Right atrium auricular region (tissue), 2 donors: ENCODE measurements at regions not wholly inside any gene's neighbourhood (a gene's known extent, or its start where the extent isn't known, plus 50 kb on each side); places are given as distances from the start of the nearest gene placed in this dataset.

Source experiments
- DNase-seq: peaks from one replicate; pipeline ENCODE4 v3.0.0-alpha.2; 2019; ENCODE audit warnings: low spot score
- H3K27ac ChIP-seq, 2 donors: fragments of 200-600 bp; sonication (generic); 1 replicate in 1 of 2; 2 replicates in 1 of 2; pipeline ENCODE4 v1.5.1; 2016 to 2019
- H3K27me3 ChIP-seq, 2 donors: fragments of 200-600 bp; sonication (generic); one replicate each; pipeline versions ENCODE4 v1.5.1 to v1.6.0; 2017 to 2019
- H3K36me3 ChIP-seq: fragments of 200-600 bp; sonication (generic); one replicate; pipeline ENCODE4 v1.5.1; 2016
- H3K4me1 ChIP-seq, 2 donors: fragments of 200-600 bp; sonication (generic); one replicate each; pipeline versions ENCODE4 v1.5.1 to v1.6.0; 2017 to 2019
- H3K4me3 ChIP-seq, 2 donors: fragments of 200-600 bp; sonication (generic); 1 replicate in 1 of 2; 2 replicates in 1 of 2; pipeline ENCODE4 v1.5.1; 2017 to 2019; ENCODE audit warnings: mild to moderate bottlenecking in 1 of 2, moderate library complexity in 1 of 2
- H3K9me3 ChIP-seq, 2 donors: fragments of 200-600 bp; sonication (generic); one replicate each; pipeline ENCODE4 v1.5.1; 2019
- CTCF ChIP-seq, 2 donors: fragments of 200-600 bp; sonication (generic); IDR thresholded peaks; one replicate each; pipeline ENCODE4 v1.5.1; 2019; ENCODE audit warnings: antibody characterized with exemption in 2 of 2

GRCh38 chr6:40848038-40848437 lies 191.0 kb downstream of the UNC5CL start:
- H3K27ac ChIP-seq = no peak overlapping the region

GRCh38 chr6:40845553-40845952 lies 193.5 kb downstream of the UNC5CL start:
- no peak for DNase-seq
- peaks cover 0 to 9% of the 10 kb centered on the region in 2 donors for H3K4me1 ChIP-seq
- H3K36me3 ChIP-seq = no peaks in the 10 kb centered on the region
- H3K27ac ChIP-seq = no peak overlapping the region
- H3K4me3 ChIP-seq = no peak overlapping the region
- no peaks in the 10 kb centered on the region for H3K27me3 ChIP-seq
- TF ChIP-seq CTCF (IDR thresholded peaks at IDR 0.05) = peak; percentile 18 to 62
- H3K9me3 ChIP-seq = no peaks in the 10 kb centered on the region

More at GRCh38 chr6:40848038-40848437, 191.0 kb downstream of the UNC5CL start:
- Histone ChIP-seq H3K27me3 (no peaks in the 10 kb centered on the region), H3K9me3 (no peaks in the 10 kb centered on the region), H3K36me3 (no peaks in the 10 kb centered on the region), H3K4me1 (peaks cover 0 to 9% of the 10 kb centered on the region in 2 donors), H3K4me3 (no peak overlapping the region)
- TF ChIP-seq CTCF (IDR thresholded peaks at IDR 0.05) = no peak
- no peak for DNase-seq

GRCh38 chr6:40844246-40844645 lies 194.8 kb downstream of the UNC5CL start:
- TF ChIP-seq CTCF (IDR thresholded peaks at IDR 0.05) = no peak
- H3K4me1 ChIP-seq = peaks cover 0 to 6% of the 10 kb centered on the region in 2 donors

DNA sequence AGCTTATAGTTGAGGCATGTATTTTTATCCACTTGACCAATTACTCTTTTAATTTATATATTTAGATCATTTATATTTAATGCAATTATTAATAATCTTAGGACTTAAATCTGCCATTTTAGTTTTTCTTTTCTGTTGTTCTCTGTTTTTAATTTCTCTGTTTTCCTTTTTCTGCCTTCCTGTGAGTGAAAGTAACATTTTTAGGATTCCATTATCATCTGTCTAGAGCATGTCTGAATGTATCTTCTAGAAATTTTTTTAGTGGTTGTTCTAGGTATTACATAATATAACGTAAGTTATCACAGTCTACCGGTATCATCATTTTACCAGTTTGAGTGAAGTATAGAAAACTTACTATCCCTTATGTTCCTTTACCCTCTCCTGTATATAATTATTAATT lies 197.3 kb downstream of the UNC5CL start:
- Histone ChIP-seq H3K36me3 (no peaks in the 10 kb centered on the region), H3K27ac (no peak overlapping the region), H3K4me3 (no peak overlapping the region), H3K27me3 (no peaks in the 10 kb centered on the region), H3K4me1 (no peaks in the 10 kb centered on the region), H3K9me3 (no peaks in the 10 kb centered on the region)
- no peak for DNase-seq
- peak in 1 of 2 donors; percentile 32 for TF ChIP-seq CTCF (IDR thresholded peaks at IDR 0.05)

More at GRCh38 chr6:40844246-40844645, 194.8 kb downstream of the UNC5CL start:
- no peak for DNase-seq
- H3K27ac ChIP-seq = no peak overlapping the region
- H3K9me3 ChIP-seq = no peaks in the 10 kb centered on the region
- H3K36me3 ChIP-seq = no peaks in the 10 kb centered on the region
- no peak overlapping the region for H3K4me3 ChIP-seq
- H3K27me3 ChIP-seq = no peaks in the 10 kb centered on the region

DNA sequence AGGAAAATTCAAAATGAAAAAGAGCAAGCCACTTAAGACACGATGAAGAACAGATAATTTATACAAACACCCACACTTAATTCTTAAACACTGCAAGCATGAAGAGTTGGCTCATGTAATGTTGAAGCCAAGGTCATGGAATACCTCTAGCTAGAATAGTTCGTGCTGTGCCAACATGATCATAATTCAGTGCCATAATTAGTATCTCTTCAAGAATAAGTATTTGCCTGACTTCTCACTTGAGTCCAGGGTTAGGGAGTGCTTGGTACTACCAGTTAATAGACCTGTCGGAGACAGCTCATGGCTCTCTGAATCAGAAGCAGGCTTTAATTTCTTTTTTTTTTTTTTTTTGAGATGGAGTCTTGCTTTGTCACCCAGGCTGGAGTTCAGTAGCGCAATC lies 206.3 kb downstream of the UNC5CL start:
- no peak for DNase-seq
- H3K9me3 ChIP-seq = no peaks in the 10 kb centered on the region
- no peaks in the 10 kb centered on the region for H3K27me3 ChIP-seq
- no peaks in the 10 kb centered on the region for H3K4me1 ChIP-seq
- H3K27ac ChIP-seq = no peak overlapping the region
- H3K36me3 ChIP-seq = no peaks in the 10 kb centered on the region
- no peak overlapping the region for H3K4me3 ChIP-seq
- no peak for TF ChIP-seq CTCF (IDR thresholded peaks at IDR 0.05)

- Histone ChIP-seq H3K27me3 (no peaks in the 10 kb centered on the region), H3K36me3 (no peaks in the 10 kb centered on the region), H3K27ac (no peak overlapping the region), H3K4me1 (no peaks in the 10 kb centered on the region), H3K9me3 (no peaks in the 10 kb centered on the region), H3K4me3 (no peak overlapping the region)
- no peak for TF ChIP-seq CTCF (IDR thresholded peaks at IDR 0.05)
- no peak for DNase-seq
Measured at GRCh38 chr6:40831381-40831780, 207.6 kb downstream of the UNC5CL start.
